ENCODE measurements at regions not wholly inside any gene's neighbourhood (a gene's known extent, or its start where the extent isn't known, plus 50 kb on each side); places are given as distances from the start of the nearest gene placed in this dataset.

GRCh38 chr3:63151897-63152296, 126.2 kb upstream of the SYNPR start:
- Histone ChIP-seq H3K9me2 (ENCODE audit: insufficient read depth, low read length) (no peaks in the 10 kb centered on the region), H3K9me3 (ENCODE audit: low read length) (no peaks in the 10 kb centered on the region), H3K79me2 (replicated peaks; ENCODE audit: insufficient read depth, low read length) (no peaks in the 10 kb centered on the region), H3K4me3 (ENCODE audit: low read length) (no peak overlapping the region), H3K9ac (ENCODE audit: low read length) (no peak overlapping the region), H3F3A (ENCODE audit: insufficient read depth, low read length, poor library complexity, severe bottlenecking) (no peaks in the 10 kb centered on the region), H3K36me3 (ENCODE audit: insufficient read depth, low read length) (no peaks in the 10 kb centered on the region), H2AFZ (ENCODE audit: low read depth, low read length) (no peak overlapping the region), H3K27ac (ENCODE audit: low read length) (no peak overlapping the region), H4K20me1 (ENCODE audit: insufficient read depth) (no peaks in the 10 kb centered on the region), H3K4me2 (ENCODE audit: low read length) (no peak overlapping the region), H3K27me3 (ENCODE audit: insufficient read depth, low read depth, low read length) (no peaks in the 10 kb centered on the region)
- TF ChIP-seq SMC3 (conservative IDR thresholded peaks at IDR 0.05; ENCODE audit: poor library complexity) (no peak), TAF1 (IDR thresholded peaks at IDR 0.05; ENCODE audit: low read depth) (no peak), POLR2AphosphoS5 (IDR thresholded peaks at IDR 0.05) (no peak)

GRCh38 chr3:63159764-63160163, 118.3 kb upstream of the SYNPR start:
- Histone ChIP-seq H3K9me2 (ENCODE audit: insufficient read depth, low read length) (no peaks in the 10 kb centered on the region), H3K27me3 (ENCODE audit: insufficient read depth, low read depth, low read length) (no peaks in the 10 kb centered on the region), H3K79me2 (replicated peaks; ENCODE audit: insufficient read depth, low read length) (no peaks in the 10 kb centered on the region), H3F3A (ENCODE audit: insufficient read depth, low read length, poor library complexity, severe bottlenecking) (no peaks in the 10 kb centered on the region), H3K27ac (ENCODE audit: low read length) (no peak overlapping the region), H3K4me3 (ENCODE audit: low read length) (no peak overlapping the region), H3K9me3 (ENCODE audit: low read length) (no peaks in the 10 kb centered on the region), H3K9ac (ENCODE audit: low read length) (no peak overlapping the region), H4K20me1 (ENCODE audit: insufficient read depth) (no peaks in the 10 kb centered on the region), H2AFZ (ENCODE audit: low read depth, low read length) (no peak overlapping the region), H3K4me2 (ENCODE audit: low read length) (no peak overlapping the region), H3K36me3 (ENCODE audit: insufficient read depth, low read length) (no peaks in the 10 kb centered on the region)
- TF ChIP-seq POLR2AphosphoS5 (IDR thresholded peaks at IDR 0.05) (no peak), EZH2 (IDR thresholded peaks at IDR 0.05; ENCODE audit: borderline replicate concordance, insufficient read depth, low read length, poor library complexity, severe bottlenecking) (no peak), EP300 (conservative IDR thresholded peaks at IDR 0.05; ENCODE audit: poor library complexity, severe bottlenecking) (no peak), TAF1 (IDR thresholded peaks at IDR 0.05; ENCODE audit: low read depth) (no peak), RAD21 (conservative IDR thresholded peaks at IDR 0.05) (no peak), REST (IDR thresholded peaks at IDR 0.05; ENCODE audit: borderline replicate concordance) (no peak), MXI1 (conservative IDR thresholded peaks at IDR 0.05; ENCODE audit: poor library complexity, severe bottlenecking) (no peak), SMC3 (conservative IDR thresholded peaks at IDR 0.05; ENCODE audit: poor library complexity) (no peak)
- TF ChIP-seq, protein P1, sequence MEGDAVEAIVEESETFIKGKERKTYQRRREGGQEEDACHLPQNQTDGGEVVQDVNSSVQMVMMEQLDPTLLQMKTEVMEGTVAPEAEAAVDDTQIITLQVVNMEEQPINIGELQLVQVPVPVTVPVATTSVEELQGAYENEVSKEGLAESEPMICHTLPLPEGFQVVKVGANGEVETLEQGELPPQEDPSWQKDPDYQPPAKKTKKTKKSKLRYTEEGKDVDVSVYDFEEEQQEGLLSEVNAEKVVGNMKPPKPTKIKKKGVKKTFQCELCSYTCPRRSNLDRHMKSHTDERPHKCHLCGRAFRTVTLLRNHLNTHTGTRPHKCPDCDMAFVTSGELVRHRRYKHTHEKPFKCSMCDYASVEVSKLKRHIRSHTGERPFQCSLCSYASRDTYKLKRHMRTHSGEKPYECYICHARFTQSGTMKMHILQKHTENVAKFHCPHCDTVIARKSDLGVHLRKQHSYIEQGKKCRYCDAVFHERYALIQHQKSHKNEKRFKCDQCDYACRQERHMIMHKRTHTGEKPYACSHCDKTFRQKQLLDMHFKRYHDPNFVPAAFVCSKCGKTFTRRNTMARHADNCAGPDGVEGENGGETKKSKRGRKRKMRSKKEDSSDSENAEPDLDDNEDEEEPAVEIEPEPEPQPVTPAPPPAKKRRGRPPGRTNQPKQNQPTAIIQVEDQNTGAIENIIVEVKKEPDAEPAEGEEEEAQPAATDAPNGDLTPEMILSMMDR (IDR thresholded peaks at IDR 0.05; ENCODE audit: poor library complexity, severe bottlenecking): no peak

- H3K27ac ChIP-seq (ENCODE audit: low read length): no peak overlapping the region
- H3K36me3 ChIP-seq (ENCODE audit: insufficient read depth, low read length): no peaks in the 10 kb centered on the region
- H3K4me2 ChIP-seq (ENCODE audit: low read length): no peak overlapping the region
- H3F3A ChIP-seq (ENCODE audit: insufficient read depth, low read length, poor library complexity, severe bottlenecking): no peaks in the 10 kb centered on the region
- H3K9ac ChIP-seq (ENCODE audit: low read length): no peak overlapping the region
- H3K79me2 ChIP-seq (replicated peaks; ENCODE audit: insufficient read depth, low read length): no peaks in the 10 kb centered on the region
- H3K27me3 ChIP-seq (ENCODE audit: insufficient read depth, low read depth, low read length): no peaks in the 10 kb centered on the region
- H2AFZ ChIP-seq (ENCODE audit: low read depth, low read length): no peak overlapping the region
- H3K4me3 ChIP-seq (ENCODE audit: low read length): no peak overlapping the region
- TF ChIP-seq, protein P1 (IDR thresholded peaks at IDR 0.05; ENCODE audit: poor library complexity, severe bottlenecking): no peak
- no peak for TF ChIP-seq SMC3 (conservative IDR thresholded peaks at IDR 0.05; ENCODE audit: poor library complexity)
- no peak for TF ChIP-seq EZH2 (IDR thresholded peaks at IDR 0.05; ENCODE audit: borderline replicate concordance, insufficient read depth, low read length, poor library complexity, severe bottlenecking)
- TF ChIP-seq MXI1 (conservative IDR thresholded peaks at IDR 0.05; ENCODE audit: poor library complexity, severe bottlenecking): no peak
- TF ChIP-seq REST (IDR thresholded peaks at IDR 0.05; ENCODE audit: borderline replicate concordance): no peak
- no peak for TF ChIP-seq TAF1 (IDR thresholded peaks at IDR 0.05; ENCODE audit: low read depth)
- TF ChIP-seq RAD21 (conservative IDR thresholded peaks at IDR 0.05): no peak
- TF ChIP-seq POLR2AphosphoS5 (IDR thresholded peaks at IDR 0.05): no peak
- TF ChIP-seq EP300 (conservative IDR thresholded peaks at IDR 0.05; ENCODE audit: poor library complexity, severe bottlenecking): no peak
- H4K20me1 ChIP-seq (ENCODE audit: insufficient read depth): no peaks in the 10 kb centered on the region
- no peaks in the 10 kb centered on the region for H3K9me3 ChIP-seq (ENCODE audit: low read length)
- H3K9me2 ChIP-seq (ENCODE audit: insufficient read depth, low read length): no peaks in the 10 kb centered on the region
These were observed 111.0 kb upstream of the SYNPR start for GRCh38 chr3:63167113-63167512.

All from neural cell (in vitro differentiated cells).